Pons (tissue), 1 donor: ENCODE measurements at regions not wholly inside any gene's neighbourhood (a gene's known extent, or its start where the extent isn't known, plus 50 kb on each side); places are given as distances from the start of the nearest gene placed in this dataset.

Experiments
- DNase-seq: peaks from one replicate; pipeline ENCODE4 v3.0.0-alpha.2; 2016; ENCODE audit warnings: low spot score

- no peak for DNase-seq
These were observed 283.1 kb downstream of the HLX start for GRCh38 chr1:221162352-221162751.

- DNase-seq, result no peak
These were observed 283.7 kb downstream of the HLX start for GRCh38 chr1:221162939-221163338.

- no peak for DNase-seq
These were observed 284.8 kb downstream of the HLX start for GRCh38 chr1:221164029-221164428.

- DNase-seq, result no peak
These were observed 286.0 kb downstream of the HLX start for GRCh38 chr1:221164951-221165838.

- DNase-seq, result no peak
These were observed 286.7 kb downstream of the HLX start for GRCh38 chr1:221165839-221166500.

GRCh38 chr1:221166559-221167318 is 287.5 kb downstream of the HLX start:
- DNase-seq, result peak; percentile 50

- no peak for DNase-seq
These were observed 290.2 kb downstream of the HLX start for GRCh38 chr1:221169447-221169889.

GRCh38 chr1:221170171-221170570 is 290.9 kb downstream of the HLX start:
- no peak for DNase-seq

GRCh38 chr1:221171768-221172167 is 292.5 kb downstream of the HLX start:
- no peak for DNase-seq

GRCh38 chr1:221172841-221173240 is 293.6 kb downstream of the HLX start:
- DNase-seq, result no peak

- no peak for DNase-seq
These were observed 295.2 kb downstream of the HLX start for GRCh38 chr1:221174330-221174993.

GRCh38 chr1:221175249-221175648 is 296.0 kb downstream of the HLX start:
- DNase-seq, result no peak

- DNase-seq, result no peak
These were observed 301.6 kb downstream of the HLX start for GRCh38 chr1:221180704-221181368.

GRCh38 chr1:221182791-221183533 is 303.7 kb downstream of the HLX start:
- DNase-seq, result no peak

GRCh38 chr1:221184131-221184794 is 305.0 kb downstream of the HLX start:
- DNase-seq, result no peak

GRCh38 chr1:221187174-221187573 is 307.9 kb downstream of the HLX start:
- no peak for DNase-seq

- DNase-seq, result no peak
These were observed 309.2 kb downstream of the HLX start for GRCh38 chr1:221188458-221188857.

- DNase-seq, result no peak
These were observed 311.0 kb downstream of the HLX start for GRCh38 chr1:221190249-221190648.

GRCh38 chr1:221192055-221192454 is 312.8 kb downstream of the HLX start:
- DNase-seq, result no peak

GRCh38 chr1:221200464-221200863 is 321.2 kb downstream of the HLX start:
- DNase-seq, result no peak
